ENCODE measurements at regions not wholly inside any gene's neighbourhood (a gene's known extent, or its start where the extent isn't known, plus 50 kb on each side); places are given as distances from the start of the nearest gene placed in this dataset.

DNA sequence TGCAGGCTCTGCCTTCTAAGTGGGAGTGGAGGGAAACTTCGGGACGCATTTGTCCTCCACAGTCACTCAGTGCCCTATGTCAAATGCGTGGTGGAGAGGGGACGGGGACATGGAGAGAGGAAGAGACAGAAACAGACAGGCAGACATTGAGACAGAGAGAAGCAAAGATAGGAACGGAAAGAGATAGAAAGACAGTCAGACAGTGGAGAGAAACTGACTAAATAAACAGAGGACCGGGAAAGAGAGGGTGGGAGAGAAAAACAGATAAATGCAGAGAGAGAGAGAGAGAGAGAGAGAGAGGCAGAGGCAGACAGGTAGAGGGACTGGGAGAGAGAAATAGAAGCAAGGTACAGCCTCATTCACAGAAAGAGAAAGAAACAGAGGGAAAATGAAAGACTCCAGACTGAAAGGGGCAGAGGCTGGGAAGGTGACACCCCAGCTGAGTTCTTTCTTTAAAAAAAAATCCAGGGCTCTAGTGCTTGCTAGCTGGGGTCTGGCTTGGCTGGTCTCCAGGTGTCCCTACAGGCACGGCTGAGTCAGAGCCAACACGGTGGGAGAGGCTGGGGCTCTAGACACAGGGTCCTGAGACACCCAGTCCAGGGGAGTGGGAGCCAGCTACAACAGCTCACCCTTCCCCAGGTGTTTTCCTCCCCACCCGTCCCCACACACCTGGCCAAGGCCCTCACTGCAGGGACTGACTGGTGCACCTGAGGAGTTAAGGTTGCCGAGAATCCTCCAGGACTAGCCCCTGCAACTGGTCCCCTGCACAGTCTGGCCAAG, 506.1 kb upstream of the PROK2 start:
- DNase-seq, result no peak

DNA sequence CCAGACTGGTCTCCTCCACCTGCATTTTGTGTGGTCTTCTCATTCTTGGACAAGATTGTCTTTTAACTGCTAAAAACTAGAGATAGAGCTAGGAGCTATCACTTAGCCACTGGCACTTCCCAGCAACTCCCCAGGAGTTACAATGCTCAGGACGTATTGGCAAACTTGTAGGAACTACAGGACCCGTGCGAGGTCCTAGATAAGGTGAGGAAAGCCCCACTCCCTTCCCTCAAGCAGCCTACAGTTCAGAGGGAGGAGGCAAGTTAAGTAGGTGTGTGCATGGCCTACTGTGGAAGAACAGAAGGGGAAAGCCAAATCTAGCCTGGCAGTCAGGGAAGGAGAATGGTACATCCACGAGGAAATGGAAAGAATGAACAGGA, 504.7 kb upstream of the PROK2 start:
- no peak for DNase-seq

DNA sequence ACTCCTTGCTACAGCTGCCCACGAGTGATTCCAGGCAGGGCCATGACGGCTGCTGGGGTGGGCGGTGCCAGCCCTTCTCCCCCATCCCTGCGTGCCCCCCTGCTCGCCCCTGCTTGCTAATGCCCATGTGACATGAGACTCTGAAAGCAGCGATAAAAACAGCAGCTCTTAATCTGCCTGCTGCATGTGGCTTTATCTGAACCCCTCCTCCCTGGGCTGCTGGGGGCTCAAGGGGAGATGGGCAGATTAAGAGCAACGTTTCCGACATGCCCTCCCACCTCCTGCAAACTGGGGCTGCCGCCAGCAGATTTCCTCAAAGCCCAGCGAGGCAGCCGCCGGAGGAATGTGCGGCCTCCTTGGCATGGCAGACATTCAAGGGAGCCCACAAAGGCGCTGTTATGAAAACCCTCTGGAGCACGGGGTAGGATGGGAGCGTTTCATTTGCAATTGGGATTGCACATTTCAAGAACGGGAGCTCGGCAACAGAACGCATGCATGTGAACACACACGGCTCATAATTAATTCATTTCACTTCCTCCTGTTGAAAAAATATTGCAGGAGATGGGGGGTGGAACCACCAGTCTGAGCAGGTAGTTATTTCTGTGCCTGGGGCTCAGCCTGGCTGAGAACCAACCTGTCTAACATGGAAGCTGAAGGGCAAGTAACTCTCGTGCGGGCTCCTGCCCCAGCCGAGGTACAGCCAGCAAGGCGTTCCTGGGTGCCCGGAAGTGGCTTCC, 504.2 kb upstream of the PROK2 start:
- DNase-seq, result peak; percentile 12

DNA sequence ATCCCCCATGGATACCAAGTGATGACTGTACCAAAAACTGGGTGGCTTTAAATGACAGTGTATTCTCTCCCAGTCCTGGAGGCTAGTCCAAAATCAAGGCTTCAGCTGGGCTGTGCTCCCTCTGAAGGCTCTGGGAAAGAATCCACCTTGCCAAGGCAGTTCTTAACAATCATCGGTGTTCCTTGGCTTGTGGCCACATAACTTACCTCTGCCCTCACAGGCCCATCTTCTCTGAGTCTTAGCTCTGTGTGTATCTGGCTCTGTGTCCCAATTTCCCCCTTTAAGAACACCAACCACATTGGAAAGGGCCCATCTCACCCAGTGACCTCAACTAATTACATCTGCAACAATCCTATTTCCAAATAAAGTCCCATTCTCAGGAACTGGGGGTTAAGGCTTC, 503.0 kb upstream of the PROK2 start:
- no peak for DNase-seq

DNA sequence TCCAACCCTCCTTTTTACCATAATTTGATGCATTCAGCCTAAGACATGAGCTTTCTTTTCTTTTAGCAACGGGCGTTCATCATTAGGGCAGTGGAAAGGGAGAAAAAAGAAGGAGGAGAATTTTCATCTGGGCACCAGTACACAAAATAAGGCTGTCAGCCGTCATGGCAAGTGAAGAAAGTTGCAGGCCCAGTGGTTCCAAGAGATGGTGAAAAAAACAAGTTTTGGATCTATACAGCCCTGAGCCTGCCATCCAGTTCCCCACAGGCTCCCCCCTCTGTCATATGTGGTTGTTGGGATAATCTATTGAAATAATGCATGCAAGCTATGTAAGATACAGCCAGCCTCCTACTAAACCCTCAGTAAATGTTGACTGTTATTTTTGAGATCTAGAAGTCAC, 500.6 kb upstream of the PROK2 start:
- no peak for DNase-seq

DNA sequence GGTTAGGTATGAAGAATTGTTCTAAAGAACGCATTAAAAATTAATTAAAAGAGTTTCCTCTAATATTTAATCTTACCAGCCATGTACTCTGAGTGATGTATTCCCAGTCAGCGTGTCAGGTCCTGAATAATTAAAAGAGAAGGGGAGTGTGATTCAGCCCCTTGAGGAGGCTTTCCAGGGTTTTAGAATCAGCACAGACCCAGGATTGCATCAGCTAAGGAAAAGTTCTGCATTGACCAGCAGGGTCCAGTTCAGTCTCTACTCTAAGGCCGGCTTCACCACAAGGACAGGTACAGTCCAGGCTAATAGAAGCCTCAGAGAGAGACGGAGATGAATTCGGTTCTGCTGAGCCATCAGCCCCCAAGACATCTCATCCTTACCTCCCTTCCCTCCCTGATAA, 499.5 kb upstream of the PROK2 start:
- no peak for DNase-seq

DNA sequence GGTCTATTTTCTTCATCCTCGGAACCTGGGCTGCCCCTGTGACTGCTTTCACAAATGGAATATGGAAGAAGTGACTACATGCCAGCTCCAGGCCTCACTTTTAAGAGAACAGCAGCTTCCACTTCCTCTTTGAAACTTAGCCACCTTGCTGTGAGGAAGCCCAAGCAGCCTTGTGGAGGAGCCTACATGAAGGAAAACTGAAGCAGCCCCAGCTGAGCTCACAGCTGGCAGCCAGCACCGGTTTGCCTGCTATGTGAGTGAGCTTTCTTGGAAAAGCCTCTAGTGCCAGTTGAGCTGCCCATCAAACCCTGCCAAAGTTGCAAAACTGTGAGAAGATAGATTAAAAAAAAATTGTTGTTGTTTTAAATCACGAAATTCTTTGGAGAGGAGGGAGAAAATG, 498.0 kb upstream of the PROK2 start:
- DNase-seq, result no peak

DNA sequence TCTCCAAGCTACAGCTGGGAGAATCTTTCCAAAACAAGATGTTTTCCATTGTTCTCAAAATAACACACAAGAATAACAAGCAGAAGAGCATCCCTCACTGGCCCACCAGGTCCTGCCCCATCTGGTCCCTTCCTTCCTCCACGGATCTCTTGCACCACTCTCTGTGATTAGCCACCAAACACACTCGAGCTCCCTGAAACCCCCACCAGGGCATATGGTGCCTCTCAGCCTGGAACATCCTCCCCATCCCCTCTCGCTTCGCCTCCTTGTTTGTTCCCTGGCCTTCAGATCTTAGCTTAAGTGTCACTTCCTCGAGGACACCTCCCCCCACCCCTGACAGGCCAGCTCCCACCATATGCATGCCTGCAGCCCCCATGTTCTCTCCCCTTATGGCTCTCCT, 496.6 kb upstream of the PROK2 start:
- no peak for DNase-seq

DNA sequence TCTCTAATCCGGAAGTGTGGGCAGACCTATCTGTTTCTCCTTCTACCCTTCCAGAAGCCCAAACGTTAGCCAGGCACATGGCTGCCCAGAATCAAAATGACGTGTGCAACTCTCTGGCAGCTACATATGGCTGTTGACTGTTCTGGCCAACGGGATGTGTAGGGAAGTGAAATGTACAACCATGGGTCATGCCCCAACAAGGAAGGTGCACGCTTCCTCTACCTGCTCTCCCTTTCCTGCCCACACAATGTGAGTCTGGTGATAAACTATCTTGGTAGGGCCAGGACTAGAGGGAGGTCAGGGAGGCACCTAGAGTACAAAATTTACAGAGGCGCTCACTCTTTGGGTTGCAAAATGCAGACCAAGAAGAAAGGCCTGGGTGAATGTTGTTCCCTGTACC, 495.9 kb upstream of the PROK2 start:
- no peak for DNase-seq

DNA sequence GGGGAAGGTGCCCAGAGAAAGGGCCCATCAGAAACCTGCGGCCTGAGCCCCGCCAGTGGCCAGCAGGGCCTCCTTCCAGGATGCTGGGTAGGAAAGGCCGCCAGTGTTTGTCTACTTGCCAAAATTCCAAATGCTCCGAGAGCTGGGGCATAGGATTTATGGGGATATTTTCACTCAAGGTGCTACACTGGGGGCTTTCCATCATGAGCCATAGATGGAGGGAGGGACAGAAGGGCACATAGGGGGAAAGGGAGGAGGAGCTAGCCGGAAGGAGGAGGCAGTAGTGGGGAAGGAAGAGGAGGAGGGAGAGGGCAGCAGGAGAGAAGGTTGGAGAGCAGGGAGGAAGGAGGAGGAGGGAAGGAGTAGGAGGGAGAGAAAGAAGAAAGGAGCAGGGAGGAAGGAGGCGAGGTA, 494.7 kb upstream of the PROK2 start:
- DNase-seq, result no peak

DNA sequence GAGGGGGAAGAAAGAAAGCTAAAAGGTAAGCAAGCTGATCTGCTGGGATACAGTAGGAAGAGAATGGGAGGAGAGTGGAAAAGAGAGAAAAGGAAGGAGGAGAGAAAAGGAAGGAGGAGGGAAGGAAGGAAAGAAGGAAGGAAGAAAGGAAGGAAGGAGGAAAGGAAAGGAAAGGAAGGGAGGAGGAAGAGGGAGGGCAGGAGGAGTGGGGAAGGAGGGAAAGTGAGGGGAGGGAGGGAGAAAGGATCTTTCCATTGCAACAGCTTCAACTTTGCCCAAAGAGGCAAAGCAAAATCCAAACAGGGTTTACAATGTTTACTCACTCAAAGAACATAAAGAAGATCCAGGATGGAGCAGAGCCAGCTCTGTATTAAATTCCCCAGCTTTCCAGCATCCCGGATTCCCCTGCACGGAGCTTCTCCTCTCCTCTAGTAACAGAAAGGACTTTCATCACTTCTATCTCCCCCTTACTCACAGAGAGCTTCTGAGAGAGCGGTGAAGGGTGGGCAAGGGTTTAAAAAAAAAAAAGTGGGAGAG, 494.2 kb upstream of the PROK2 start:
- DNase-seq, result no peak

DNA sequence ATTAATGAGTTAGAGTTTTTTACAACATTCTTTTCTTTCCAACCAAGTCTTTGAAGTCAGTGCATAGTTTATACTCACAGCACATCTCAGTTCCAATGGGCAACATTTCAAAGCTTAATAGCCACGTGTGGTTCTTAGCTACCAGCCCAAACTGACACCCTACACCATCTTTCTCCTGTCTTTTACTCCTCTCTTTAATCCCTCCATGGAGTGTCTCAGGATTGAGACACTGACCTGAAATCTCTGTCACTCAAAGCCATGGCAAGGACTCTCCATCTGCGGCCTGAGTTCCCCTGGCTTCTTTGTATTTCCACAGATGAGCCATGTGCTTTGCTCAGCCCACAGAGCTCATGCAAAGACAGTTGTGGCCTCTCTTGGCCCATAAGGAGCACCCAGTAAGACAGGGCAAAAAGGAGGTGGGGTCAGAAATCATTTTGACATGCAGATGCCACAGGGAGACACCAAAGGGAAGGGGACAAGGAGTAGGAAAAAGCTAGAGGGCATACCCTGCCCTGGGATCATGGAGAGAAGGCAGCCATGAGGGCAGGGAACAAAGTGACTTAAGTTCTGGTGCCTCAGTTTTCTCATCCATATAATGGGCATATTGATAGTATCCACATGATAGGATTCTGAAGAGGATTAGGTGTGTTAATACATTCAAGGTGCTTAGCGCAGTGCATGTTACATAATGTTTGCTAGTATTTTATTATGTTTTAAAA, 493.6 kb upstream of the PROK2 start:
- DNase-seq, result no peak

DNA sequence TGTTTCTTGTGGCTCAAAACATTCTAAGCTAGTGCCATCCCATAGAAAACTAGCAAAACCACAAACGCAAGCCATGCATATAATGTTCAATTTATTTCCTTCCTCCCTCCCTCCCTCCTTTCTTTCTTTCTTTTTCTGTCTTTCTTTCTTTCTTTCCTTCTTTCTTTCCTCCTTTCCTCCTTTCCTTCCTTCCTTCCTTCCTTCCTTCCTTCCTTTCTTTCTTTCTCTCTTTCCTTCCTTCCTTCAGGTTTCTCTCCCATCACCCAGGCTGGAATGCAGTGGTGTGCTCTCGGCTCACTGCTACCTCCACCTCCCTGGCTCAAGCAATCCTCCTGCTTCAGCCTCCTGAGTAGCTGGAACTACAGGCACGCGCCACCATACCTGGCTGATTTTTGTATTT, 492.8 kb upstream of the PROK2 start:
- no peak for DNase-seq

DNA sequence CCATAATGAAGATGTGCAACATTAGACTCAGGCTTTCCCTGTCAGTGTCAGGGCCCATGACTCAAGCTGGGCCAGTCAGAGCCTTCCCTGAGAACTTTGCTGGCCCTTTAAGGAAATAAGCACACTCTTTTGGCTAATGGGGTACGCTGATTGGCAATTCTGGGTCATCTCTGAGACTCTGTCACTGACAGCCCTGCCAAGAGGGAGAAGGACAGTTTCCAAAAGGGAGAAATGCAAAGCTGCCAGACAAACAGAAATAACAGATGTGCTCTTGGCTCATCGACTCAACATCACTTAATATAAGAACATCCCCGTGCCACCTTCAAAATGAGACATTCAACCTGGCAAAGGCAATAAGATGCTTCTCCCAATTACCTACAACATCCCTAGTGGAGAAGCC, 491.9 kb upstream of the PROK2 start:
- no peak for DNase-seq

DNA sequence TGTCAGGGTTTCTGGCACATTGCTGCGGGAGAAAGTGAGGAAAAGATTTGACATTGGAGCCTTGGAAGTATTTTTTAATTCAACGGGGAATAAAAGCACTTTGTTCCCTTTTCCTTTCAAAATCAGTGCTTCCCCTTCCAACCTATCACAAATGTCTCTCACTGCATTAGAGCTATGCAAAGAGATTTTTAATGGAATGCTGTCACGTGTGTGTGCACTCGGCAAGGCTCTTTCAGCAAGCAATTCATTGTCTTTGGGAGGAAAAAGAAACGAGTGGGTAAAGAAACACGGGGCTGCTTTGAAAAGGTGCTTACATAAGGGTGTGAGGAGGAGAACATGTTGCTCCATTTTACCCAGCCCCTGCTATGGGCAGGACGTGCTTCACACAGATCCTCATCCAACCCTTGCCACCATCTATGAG, 490.4 kb upstream of the PROK2 start:
- no peak for DNase-seq

DNA sequence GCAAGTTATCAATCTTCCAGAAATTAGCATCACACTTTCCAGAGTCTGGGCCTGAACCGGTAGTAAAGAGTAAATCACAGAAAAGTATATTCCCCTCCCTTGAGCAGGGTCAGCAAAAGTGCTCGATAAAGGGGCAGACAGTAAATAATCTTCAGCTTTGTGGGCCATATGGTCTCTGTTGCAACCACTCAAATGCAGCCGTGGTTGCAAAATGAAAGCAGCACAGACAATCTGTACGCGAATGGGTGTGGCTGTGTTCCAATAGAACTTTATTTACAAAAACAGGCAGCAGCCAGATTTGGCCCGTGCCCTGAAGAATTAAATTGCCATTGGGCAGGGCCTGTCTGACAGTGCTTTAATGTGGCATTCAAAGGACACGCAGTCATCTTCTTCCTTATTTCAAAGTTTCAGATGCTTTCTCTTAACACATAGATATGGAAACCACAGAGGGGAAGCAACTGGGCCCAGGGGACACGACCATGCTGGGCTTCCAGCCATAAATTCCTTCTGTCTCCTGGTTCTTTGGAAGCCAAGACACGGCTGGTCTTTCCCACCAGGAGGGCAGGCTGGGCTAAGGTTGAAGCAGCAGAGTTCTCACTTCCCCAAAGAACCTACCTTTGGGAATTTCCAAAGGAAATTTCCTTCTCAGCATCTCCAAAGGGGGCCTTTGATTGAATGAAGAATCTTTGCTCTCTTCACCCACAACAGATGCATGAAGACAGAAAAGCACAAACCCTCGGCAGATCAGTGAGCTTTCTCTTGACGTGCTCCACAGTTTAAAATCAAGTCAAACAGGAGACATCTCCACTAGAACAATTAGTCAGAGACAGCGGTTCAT, 489.8 kb upstream of the PROK2 start:
- no peak for DNase-seq

DNA sequence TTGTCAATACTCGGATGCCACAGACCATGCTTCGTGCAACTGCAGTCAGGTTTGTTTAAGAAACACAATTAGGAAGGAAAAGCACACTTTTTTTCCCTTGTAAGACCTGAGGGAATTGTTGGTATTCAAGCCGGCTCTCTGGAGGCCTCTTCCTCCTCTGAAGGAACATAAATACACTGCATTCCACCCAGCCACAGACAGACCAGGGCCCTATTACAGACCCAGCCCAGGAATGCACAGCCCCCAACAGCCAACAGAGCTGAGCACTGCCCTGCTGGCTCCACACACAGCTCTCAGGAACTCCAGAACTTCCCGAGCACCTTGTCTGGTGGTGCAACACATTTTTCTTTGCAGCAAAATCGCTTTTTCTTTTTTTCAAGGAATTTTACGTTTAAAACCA, 488.7 kb upstream of the PROK2 start:
- no peak for DNase-seq

DNA sequence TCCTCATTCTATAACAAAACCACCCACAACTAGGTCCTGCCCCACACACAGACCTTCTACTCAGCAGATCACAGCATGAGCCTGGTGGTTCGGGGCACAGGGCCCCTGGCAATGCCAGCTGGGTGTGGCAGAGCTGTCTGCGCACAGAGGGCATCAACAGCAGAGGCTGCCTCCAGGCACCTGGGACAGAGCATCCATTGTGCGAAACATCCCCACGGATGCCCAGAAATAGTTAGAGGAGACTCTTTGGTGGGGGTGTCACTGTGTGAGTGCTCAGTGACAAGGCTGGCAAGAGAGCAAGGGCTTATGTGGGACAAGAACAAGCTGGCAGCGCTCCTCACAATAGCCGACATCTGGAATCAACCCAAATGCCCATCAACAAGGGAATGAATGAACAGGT, 487.4 kb upstream of the PROK2 start:
- DNase-seq, result no peak

DNA sequence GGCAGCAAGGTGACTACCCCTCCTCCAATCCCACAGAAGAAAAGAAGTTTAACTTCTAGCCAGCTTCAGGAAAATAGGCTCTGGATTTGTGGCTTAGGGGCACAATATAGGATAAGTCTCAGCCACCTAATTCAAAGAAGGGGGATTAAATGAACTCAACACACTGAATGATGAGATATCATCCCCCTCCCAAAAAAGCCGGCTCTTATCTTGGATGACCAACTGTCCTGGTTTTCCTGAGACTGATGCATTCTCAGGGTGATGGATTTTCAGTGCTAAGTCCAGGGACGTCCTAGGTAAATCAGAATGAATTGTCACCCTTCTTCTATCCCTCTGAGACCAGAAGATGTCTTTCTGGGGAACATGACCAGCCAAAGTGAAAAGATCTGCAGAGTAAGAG, 487.0 kb upstream of the PROK2 start:
- DNase-seq, result no peak

DNA sequence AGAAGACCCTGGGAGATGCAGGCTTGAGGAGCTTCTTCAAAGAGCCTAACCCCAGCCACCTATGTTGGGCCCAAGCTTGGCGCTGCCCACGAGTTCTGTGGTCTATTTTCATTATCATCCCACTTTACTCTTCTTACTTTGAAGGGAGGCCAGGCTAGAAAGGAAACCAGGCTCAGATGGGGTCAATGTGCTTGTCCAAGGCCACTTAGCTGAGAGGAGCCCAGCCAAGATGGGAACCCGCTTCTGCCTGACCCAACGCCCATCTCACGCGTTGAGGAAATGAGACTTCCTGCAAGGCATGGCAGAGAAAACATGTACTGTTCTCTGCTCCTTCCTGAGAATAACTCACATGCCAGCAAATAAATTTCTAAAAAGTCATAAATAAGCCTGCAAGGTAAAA, 486.3 kb upstream of the PROK2 start:
- DNase-seq, result no peak

DNA sequence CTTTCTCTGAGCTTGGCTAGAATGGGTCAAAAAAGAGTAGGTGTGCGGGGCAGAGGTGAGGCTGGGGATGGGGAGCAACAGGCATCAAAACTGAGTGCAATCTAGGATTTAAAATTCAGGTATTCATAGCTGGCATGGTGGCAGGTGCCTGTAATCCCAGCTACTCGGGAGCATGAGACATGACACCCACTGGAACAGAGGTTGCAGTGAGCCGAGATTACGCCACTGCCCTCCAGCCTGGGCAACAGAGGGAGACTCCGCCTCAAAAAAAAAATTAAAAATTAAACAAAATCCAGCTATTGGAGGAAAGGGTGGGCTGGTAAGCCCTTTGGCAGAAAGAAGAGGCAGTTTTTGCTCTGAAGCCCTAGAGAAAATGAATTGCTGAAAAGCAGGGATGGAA, 485.8 kb upstream of the PROK2 start:
- DNase-seq, result no peak

DNA sequence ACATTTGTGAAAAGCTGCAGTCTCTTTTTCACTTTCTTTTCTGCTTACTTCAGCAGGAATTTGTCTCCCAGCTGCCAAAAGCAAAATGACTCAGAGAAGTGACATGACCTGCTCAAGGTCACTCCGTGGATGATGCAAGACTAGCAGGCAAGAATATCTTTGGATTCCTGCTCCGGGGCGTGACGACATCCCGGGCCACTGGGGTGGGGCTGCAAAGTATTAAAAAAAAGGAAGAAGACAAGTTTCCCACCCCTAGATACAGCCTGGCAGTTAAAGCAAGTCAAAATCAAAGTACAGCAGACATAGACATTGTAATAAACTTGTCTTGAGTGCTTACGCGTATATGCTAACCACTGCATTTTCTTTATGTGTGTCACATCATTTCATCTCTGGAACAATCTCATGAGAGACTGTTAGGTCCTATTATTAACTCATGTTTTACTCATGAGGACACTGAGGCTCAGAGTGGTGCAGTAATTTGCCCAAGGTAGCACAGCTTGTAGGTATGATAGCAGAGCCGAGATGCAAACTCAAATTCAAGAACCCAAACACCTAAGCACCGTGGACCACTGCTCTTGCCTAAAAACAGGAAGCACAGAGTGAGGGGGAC, 485.2 kb upstream of the PROK2 start:
- peak; percentile 18 for DNase-seq
